Heart right ventricle (tissue), 16 donors: ENCODE measurements at regions not wholly inside any gene's neighbourhood (a gene's known extent, or its start where the extent isn't known, plus 50 kb on each side); places are given as distances from the start of the nearest gene placed in this dataset.

Source experiments
- ATAC-seq, 8 donors: fragments of 200-7000 bp; cut with Tn5 transposase; one replicate each; pipeline ENCODE4 v1.9.1; 2020; ENCODE audit warnings: mild to moderate bottlenecking in 8 of 8, moderate library complexity in 8 of 8, moderate number of reproducible peaks in 1 of 8
- DNase-seq, 2 donors: peaks; one replicate each; pipeline ENCODE4 v3.0.0-alpha.2; 2020
- H3K27ac ChIP-seq, 10 donors: fragments of 200-600 bp; sonication (generic) in 2 of 10; one replicate each; pipeline versions ENCODE4 v1.5.0 to v1.8.0; 2020 to 2022; ENCODE audit warnings: mild to moderate bottlenecking in 3 of 10
- H3K27me3 ChIP-seq, 7 donors: fragments of 200-600 bp; one replicate each; pipeline ENCODE4 v1.8.0; 2021 to 2022; ENCODE audit warnings: mild to moderate bottlenecking in 2 of 7
- H3K36me3 ChIP-seq, 9 donors: fragments of 200-600 bp; sonication (generic) in 1 of 9; one replicate each; pipeline versions ENCODE4 v1.5.0 to v1.8.0; 2020 to 2022; ENCODE audit warnings: mild to moderate bottlenecking in 2 of 9
- H3K4me1 ChIP-seq, 9 donors: fragments of 200-600 bp; sonication (generic) in 1 of 9; one replicate each; pipeline versions ENCODE4 v1.5.0 to v1.8.0; 2020 to 2022; ENCODE audit warnings: mild to moderate bottlenecking in 4 of 9
- H3K4me3 ChIP-seq, 10 donors: fragments of 200-600 bp; sonication (generic) in 2 of 10; one replicate each; pipeline versions ENCODE4 v1.5.0 to v1.8.0; 2020 to 2022; ENCODE audit warnings: mild to moderate bottlenecking in 7 of 10, moderate library complexity in 2 of 10
- H3K9me3 ChIP-seq, 11 donors: fragments of 200-600 bp in 10 of 11; sonication (generic) in 2 of 11; one replicate each; pipeline versions ENCODE4 v1.5.0 to v1.8.0; 2013 to 2022; ENCODE audit warnings: mild to moderate bottlenecking in 2 of 11, control low read depth in 1 of 11, moderate library complexity in 1 of 11
- WGBS, 2 donors: extraction: QIAGEN DNeasy Blood & Tissue Kit; methylation state at CpG; one replicate each; pipeline ENCODE4 v1.1.7; 2013; ENCODE audit warnings: inconsistent platforms in 1 of 2; 5-methylcytosine and 5-hydroxymethylcytosine counted together
- intact Hi-C, 10 donors: fragments of 100-400 bp; cut with DNase I; formaldehyde crosslinking; loops; one replicate each; pipeline versions ENCODE4 v1.11.1 to v1.14.2; 2022
- TF ChIP-seq, protein P1 (sequence below), 9 donors: fragments of 200-600 bp; sonication (generic) in 2 of 9; IDR thresholded peaks; one replicate each; pipeline versions ENCODE4 v1.5.0 to v1.8.0; 2021 to 2022; ENCODE audit warnings: antibody characterized with exemption in 9 of 9, mild to moderate bottlenecking in 5 of 9, moderate library complexity in 1 of 9
- donor health status: Arrhythmogenic right ventricular cardiomyopathy.
- donor health status: ischemic (EF 13 %, LVEDD 7.1; RV severe dilation, severe dysfunction).
- donor health status: healthy with polysubstance abuse.
- donor health status: DM: no; HTN: yes; CAD: no.
- donor health status: DM: no; HTN: no; CAD: no.
- donor health status: ischemic (EF 25% LVEDD 6.9; RV normal size, moderate dysfunction).
- donor health status: ischemic (EF 25% LVEDD 5.7; RV mildly dilated, moderate dysfunction).
- donor health status: healthy.
- donor health status: DM: yes; HTN: yes; CAD: no.
- donor health status: Ischemic cardiomyopathy.
- donor health status: ischemic (EF 35%, LVEDD 5.7; RV mildly dilated, moderate dysfunction).
- donor health status: nonischemic (EF 11% LVEDD 7.7; RV severe dilation, severe dysfunction).
- donor health status: DM: yes; HTN: yes; CAD: no.
- donor health status: PGD.
- donor health status: ischemic (EF 29% LVEDD 5.4; RV normal size, mild dysfunction).
- donor health status: nonischemic (EF 23%, LVEDD 6.1; RV moderate dilation, normal function).

- H3K27ac ChIP-seq = no peak overlapping the region
- no peaks in the 10 kb centered on the region for H3K36me3 ChIP-seq
- H3K9me3 ChIP-seq = peaks cover 0 to 8% (median 0%) of the 10 kb centered on the region in 11 donors
- intact Hi-C loops = loop anchor here in 4 of 10 donors (10.0 kb wide), 2 partner anchors 657 to 767 kb away; no protein-coding TSS in a partner anchor
- H3K27me3 ChIP-seq = no peaks in the 10 kb centered on the region
- 75 to 81% methylated on average over 4 of the region's 4 CpGs for WGBS, 2 donors
- ATAC-seq (no peak), DNase-seq (no peak)
- H3K4me1 ChIP-seq = no peaks in the 10 kb centered on the region
- no peak overlapping the region for H3K4me3 ChIP-seq
- TF ChIP-seq, protein P1, sequence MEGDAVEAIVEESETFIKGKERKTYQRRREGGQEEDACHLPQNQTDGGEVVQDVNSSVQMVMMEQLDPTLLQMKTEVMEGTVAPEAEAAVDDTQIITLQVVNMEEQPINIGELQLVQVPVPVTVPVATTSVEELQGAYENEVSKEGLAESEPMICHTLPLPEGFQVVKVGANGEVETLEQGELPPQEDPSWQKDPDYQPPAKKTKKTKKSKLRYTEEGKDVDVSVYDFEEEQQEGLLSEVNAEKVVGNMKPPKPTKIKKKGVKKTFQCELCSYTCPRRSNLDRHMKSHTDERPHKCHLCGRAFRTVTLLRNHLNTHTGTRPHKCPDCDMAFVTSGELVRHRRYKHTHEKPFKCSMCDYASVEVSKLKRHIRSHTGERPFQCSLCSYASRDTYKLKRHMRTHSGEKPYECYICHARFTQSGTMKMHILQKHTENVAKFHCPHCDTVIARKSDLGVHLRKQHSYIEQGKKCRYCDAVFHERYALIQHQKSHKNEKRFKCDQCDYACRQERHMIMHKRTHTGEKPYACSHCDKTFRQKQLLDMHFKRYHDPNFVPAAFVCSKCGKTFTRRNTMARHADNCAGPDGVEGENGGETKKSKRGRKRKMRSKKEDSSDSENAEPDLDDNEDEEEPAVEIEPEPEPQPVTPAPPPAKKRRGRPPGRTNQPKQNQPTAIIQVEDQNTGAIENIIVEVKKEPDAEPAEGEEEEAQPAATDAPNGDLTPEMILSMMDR (IDR thresholded peaks at IDR 0.05) = no peak
Measured at GRCh38 chr4:175531405-175532091, 280.5 kb downstream of the GPM6A start.

DNA sequence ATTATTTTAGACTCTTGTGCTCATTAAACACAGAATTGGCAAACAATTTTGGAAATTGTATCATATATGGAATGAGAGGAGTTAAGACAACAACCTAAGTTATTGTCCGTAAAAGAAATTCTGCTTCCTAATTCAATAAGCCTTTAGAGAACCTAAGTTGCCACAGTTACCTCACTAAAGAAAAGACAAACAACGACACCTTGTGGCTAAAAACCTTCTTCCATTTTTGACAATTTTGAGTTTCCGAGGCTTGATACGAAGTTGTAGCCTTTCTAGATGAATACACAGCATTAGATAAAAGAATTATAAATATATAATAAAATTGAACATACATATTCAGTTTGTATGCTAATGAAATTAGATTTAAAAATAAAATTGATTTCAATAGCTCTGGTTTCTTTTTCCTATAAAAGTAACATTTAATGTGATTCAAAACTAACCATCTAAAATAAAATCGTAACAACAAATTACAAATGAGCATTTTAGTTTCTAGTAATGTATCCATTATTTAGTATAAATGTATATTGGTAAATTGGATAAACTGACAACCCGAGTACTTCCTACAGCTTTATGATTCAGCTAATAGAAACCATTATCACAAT lies 275.1 kb downstream of the GPM6A start:
- H3K27me3 ChIP-seq = no peaks in the 10 kb centered on the region
- WGBS, 2 donors = 30% methylated on average over 6 of the region's 6 CpGs
- no peaks in the 10 kb centered on the region for H3K4me1 ChIP-seq
- intact Hi-C loops = loop anchor here (2.0 to 10.0 kb wide), 7 partner anchors 662 to 1170 kb away; no protein-coding TSS in a partner anchor
- ATAC-seq (no peak), DNase-seq (no peak)
- TF ChIP-seq, protein P1 (IDR thresholded peaks at IDR 0.05) = peak in 8 of 9 donors; percentile 25 to 63 (median 52)
- no peak overlapping the region for H3K4me3 ChIP-seq
- no peaks in the 10 kb centered on the region for H3K36me3 ChIP-seq
- peaks cover 0 to 13% (median 0%) of the 10 kb centered on the region in 11 donors for H3K9me3 ChIP-seq
- no peak overlapping the region for H3K27ac ChIP-seq

DNA sequence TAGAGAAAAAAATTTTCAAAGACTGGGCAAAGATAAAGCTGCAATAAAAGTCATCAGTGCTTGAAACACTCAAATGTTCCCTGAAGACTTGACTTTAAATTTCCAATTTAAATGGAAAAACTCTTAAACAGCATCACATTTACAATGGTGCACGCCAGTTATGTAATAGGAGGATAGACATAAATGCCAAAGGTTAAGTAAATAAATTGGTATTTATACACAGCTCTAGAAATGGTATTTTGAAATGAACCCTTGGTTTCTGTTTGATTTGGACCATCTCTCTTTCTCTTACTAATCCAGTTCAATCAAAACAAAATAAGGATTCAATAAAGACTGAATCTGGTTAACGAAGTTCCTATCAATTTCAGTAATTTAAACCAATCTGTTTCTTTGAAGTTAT lies 272.6 kb downstream of the GPM6A start:
- Histone ChIP-seq H3K27me3 (no peaks in the 10 kb centered on the region), H3K4me1 (no peaks in the 10 kb centered on the region), H3K36me3 (no peaks in the 10 kb centered on the region), H3K4me3 (no peak overlapping the region), H3K9me3 (peaks cover 0 to 8% (median 0%) of the 10 kb centered on the region in 11 donors), H3K27ac (no peak overlapping the region)
- TF ChIP-seq, protein P1 (IDR thresholded peaks at IDR 0.05) = no peak
- intact Hi-C loops = loop anchor here (2.0 to 10.0 kb wide), 7 partner anchors 665 to 1172 kb away; no protein-coding TSS in a partner anchor
- ATAC-seq (no peak), DNase-seq (no peak)
- whole genome bisulfite sequencing, 2 donors = 69 to 73% methylated on average over 2 of the region's 2 CpGs

DNA sequence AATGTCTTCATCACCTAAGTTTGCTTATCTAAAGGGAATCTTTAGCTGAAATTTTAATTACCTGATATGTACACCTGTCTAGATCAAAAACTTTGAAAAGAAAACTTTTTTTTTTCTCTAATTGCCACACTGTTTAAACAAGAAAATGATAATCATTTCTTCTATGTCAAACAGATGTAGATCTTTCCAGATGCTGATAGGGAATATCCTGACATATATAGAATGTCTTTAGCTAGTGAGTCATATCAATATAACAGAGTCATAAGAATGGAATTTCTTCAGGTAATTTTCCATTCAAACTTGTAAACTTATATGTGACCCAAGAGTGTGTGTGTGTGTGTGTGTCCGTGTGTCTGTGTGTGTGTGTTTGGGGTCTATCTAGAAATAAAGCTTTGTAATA lies 271.9 kb downstream of the GPM6A start:
- no peak for DNase-seq
- TF ChIP-seq, protein P1 (IDR thresholded peaks at IDR 0.05) = no peak

More for the DNA sequence above, 271.9 kb downstream of the GPM6A start:
- H3K4me1 ChIP-seq = no peaks in the 10 kb centered on the region
- intact Hi-C loops = no loop called here
- H3K27ac ChIP-seq = no peak overlapping the region
- no peak for ATAC-seq
- H3K9me3 ChIP-seq = peaks cover 0 to 8% (median 0%) of the 10 kb centered on the region in 11 donors
- no peak overlapping the region for H3K4me3 ChIP-seq
- no peaks in the 10 kb centered on the region for H3K36me3 ChIP-seq
- no peaks in the 10 kb centered on the region for H3K27me3 ChIP-seq
- WGBS, 2 donors = 80 to 84% methylated on average over 1 of the region's 1 CpG
